GM13977 (cell line): ENCODE measurements at regions not wholly inside any gene's neighbourhood (a gene's known extent, or its start where the extent isn't known, plus 50 kb on each side); places are given as distances from the start of the nearest gene placed in this dataset.

Source experiments
- DNase-seq: peaks from one replicate; pipeline ENCODE4 v3.0.0; 2012; ENCODE audit warnings: low spot score
- in situ Hi-C: fragments of 300-500 bp; cut with MboI; formaldehyde crosslinking; loops from one replicate; pipeline ENCODE4 v1.12.0; 2022; ENCODE audit warnings: low sequenced_read_pairs, low pct_unique_long_range_greater_than_20kb, mixed read lengths, inconsistent platforms; ENCODE audit not compliant: unreplicated experiment
- TF ChIP-seq, protein P1 (sequence below): IDR thresholded peaks from 2 replicates; pipeline ENCODE4 v1.5.1; 2012; ENCODE audit warnings: mild to moderate bottlenecking, control low read depth; ENCODE audit not compliant: insufficient read depth; ENCODE audit errors: extremely low read depth, missing control alignments

GRCh38 chr13:39811696-39812095, 156.2 kb downstream of the COG6 start:
- TF ChIP-seq, protein P1, sequence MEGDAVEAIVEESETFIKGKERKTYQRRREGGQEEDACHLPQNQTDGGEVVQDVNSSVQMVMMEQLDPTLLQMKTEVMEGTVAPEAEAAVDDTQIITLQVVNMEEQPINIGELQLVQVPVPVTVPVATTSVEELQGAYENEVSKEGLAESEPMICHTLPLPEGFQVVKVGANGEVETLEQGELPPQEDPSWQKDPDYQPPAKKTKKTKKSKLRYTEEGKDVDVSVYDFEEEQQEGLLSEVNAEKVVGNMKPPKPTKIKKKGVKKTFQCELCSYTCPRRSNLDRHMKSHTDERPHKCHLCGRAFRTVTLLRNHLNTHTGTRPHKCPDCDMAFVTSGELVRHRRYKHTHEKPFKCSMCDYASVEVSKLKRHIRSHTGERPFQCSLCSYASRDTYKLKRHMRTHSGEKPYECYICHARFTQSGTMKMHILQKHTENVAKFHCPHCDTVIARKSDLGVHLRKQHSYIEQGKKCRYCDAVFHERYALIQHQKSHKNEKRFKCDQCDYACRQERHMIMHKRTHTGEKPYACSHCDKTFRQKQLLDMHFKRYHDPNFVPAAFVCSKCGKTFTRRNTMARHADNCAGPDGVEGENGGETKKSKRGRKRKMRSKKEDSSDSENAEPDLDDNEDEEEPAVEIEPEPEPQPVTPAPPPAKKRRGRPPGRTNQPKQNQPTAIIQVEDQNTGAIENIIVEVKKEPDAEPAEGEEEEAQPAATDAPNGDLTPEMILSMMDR: no peak
- no peak for DNase-seq
- in situ Hi-C loops: no loop called here

- TF ChIP-seq, protein P1: no peak
- no peak for DNase-seq
- in situ Hi-C loops: no loop called here
Measured at GRCh38 chr13:39815345-39816111, 160.1 kb downstream of the COG6 start.

GRCh38 chr13:39816936-39817335, 161.5 kb downstream of the COG6 start:
- no peak for DNase-seq
- TF ChIP-seq, protein P1: no peak
- in situ Hi-C loops: no loop called here

DNA sequence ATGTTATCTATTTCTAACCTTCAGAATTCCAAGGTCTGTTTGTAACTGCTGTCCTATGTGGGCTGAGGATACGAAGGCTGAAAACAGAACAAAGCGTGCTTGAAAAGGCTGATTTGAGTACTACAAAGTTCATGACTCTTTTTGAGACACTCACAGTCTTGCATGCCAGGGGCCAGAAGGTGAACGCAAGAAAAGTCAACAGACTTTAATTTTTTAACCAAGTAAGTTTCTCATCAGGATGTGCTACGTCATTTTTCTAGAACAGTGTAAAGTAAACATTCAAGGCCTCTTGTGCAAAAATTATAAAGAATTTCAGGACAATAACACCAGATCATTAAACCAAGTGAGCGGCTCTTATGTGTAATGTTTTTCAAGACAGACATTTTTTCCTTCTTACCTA, 163.5 kb downstream of the COG6 start:
- DNase-seq: no peak
- TF ChIP-seq, protein P1: no peak
- in situ Hi-C loops: no loop called here

- DNase-seq: no peak
- TF ChIP-seq, protein P1: no peak
- in situ Hi-C loops: no loop called here
Measured at GRCh38 chr13:39820606-39821005, 165.1 kb downstream of the COG6 start.

DNA sequence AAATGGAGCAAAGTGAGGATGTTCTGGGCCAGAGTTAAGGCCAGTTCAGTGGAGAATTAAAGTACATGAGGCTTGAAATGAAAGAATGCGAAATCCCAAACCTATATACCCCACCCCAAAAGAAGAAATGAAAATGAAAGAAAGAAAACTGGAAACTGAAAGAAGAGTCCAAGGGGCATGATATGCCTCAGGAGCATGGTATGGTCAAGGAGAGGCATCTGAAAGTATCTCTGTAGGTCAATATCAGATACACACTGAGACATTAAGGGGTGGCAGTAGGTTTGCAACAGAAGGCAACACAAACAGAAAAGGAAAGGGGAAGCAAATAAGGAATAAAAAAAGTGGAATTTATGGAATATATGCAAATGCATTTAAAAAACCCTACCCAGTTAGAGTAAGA, 166.5 kb downstream of the COG6 start:
- DNase-seq: no peak
- in situ Hi-C loops: no loop called here
- TF ChIP-seq, protein P1: no peak
